CD14-positive monocyte (primary cell): ENCODE measurements at regions not wholly inside any gene's neighbourhood (a gene's known extent, or its start where the extent isn't known, plus 50 kb on each side); places are given as distances from the start of the nearest gene placed in this dataset.

Experiments
- DNase-seq, 3 donors: peaks; one replicate each; pipeline ENCODE4 v3.0.0-alpha.2; 2011 to 2022
- H2AFZ ChIP-seq: 2 replicates; pipeline ENCODE4 v1.6.0; 2012; ENCODE audit warnings: mild to moderate bottlenecking, low read depth, low read length, inconsistent platforms; ENCODE audit not compliant: insufficient read depth, poor library complexity, severe bottlenecking
- H3K27ac ChIP-seq, 2 donors: 1 replicate in 1 of 2; 2 replicates in 1 of 2; pipeline ENCODE4 v1.5.1; 2012 to 2013; ENCODE audit warnings: low read length in 2 of 2, control low read depth in 1 of 2, inconsistent platforms in 1 of 2, low read depth in 1 of 2, mild to moderate bottlenecking in 1 of 2
- H3K27me3 ChIP-seq, 2 donors: one replicate each; pipeline versions ENCODE4 v1.6.0 to v1.6.1; 2011 to 2013; ENCODE audit warnings: low read length in 2 of 2; ENCODE audit not compliant: control insufficient read depth in 2 of 2, insufficient read depth in 2 of 2
- H3K36me3 ChIP-seq, 2 donors: replicated peaks in 1 of 2; 1 replicate in 1 of 2; 2 replicates in 1 of 2; pipeline versions ENCODE4 v1.5.1 to v1.6.1; 2012 to 2013; ENCODE audit warnings: low read length in 2 of 2, control low read depth in 1 of 2, inconsistent platforms in 1 of 2, mild to moderate bottlenecking in 1 of 2; ENCODE audit not compliant: insufficient read depth in 2 of 2, control insufficient read depth in 1 of 2
- H3K4me1 ChIP-seq, 2 donors: 1 replicate in 1 of 2; 2 replicates in 1 of 2; pipeline versions ENCODE4 v1.5.1 to v1.6.1; 2012 to 2013; ENCODE audit warnings: low read length in 2 of 2, control low read depth in 1 of 2, inconsistent platforms in 1 of 2, mild to moderate bottlenecking in 1 of 2, moderate library complexity in 1 of 2; ENCODE audit not compliant: insufficient read depth in 2 of 2, control insufficient read depth in 1 of 2
- H3K4me2 ChIP-seq: replicated peaks from 2 replicates; pipeline ENCODE3; 2012; ENCODE audit warnings: low read length, moderate library complexity, mild to moderate bottlenecking; ENCODE audit not compliant: poor library complexity, severe bottlenecking; ENCODE audit errors: extremely low read depth
- H3K4me3 ChIP-seq, 3 experiments: fragments of 200-600 bp in 1 of 3; sonication (generic) in 1 of 3; replicated peaks in 1 of 3; 1 replicate in 2 of 3; 2 replicates in 1 of 3; pipeline ENCODE4 v1.5.1; 2011 to 2013; ENCODE audit warnings: low read length in 3 of 3, mild to moderate bottlenecking in 3 of 3, control low read depth in 2 of 3, low read depth in 2 of 3, inconsistent platforms in 1 of 3, moderate library complexity in 1 of 3
- H3K79me2 ChIP-seq: 2 replicates; pipeline ENCODE4 v1.6.0; 2012; ENCODE audit warnings: mild to moderate bottlenecking, control low read depth, inconsistent platforms, low read length, moderate library complexity; ENCODE audit not compliant: insufficient read depth
- H3K9ac ChIP-seq: 2 replicates; pipeline ENCODE4 v1.6.0; 2017; ENCODE audit warnings: low read length, mild to moderate bottlenecking; ENCODE audit not compliant: insufficient read depth, poor library complexity, severe bottlenecking
- H3K9me3 ChIP-seq, 2 donors: replicated peaks in 1 of 2; 1 replicate in 1 of 2; 2 replicates in 1 of 2; pipeline versions ENCODE4 v1.5.1 to v1.6.1; 2012 to 2013; ENCODE audit warnings: low read length in 2 of 2, control low read depth in 1 of 2; ENCODE audit not compliant: control insufficient read depth in 1 of 2, insufficient read depth in 1 of 2
- H4K20me1 ChIP-seq: 2 replicates; pipeline ENCODE4 v1.6.0; 2012; ENCODE audit warnings: mild to moderate bottlenecking, low read length, control low read depth, moderate library complexity; ENCODE audit not compliant: insufficient read depth
- H3K27ac Mint-ChIP-seq, 7 donors: one replicate each; pipeline ENCODE4 v1.8.0; 2020; ENCODE audit warnings: mild to moderate bottlenecking in 7 of 7, mixed read lengths in 7 of 7, moderate library complexity in 6 of 7, inconsistent platforms in 2 of 7
- H3K27me3 Mint-ChIP-seq, 3 donors: one replicate each; pipeline ENCODE4 v1.8.0; 2021 to 2022; ENCODE audit warnings: low read depth in 3 of 3, mild to moderate bottlenecking in 3 of 3, mixed read lengths in 3 of 3, moderate library complexity in 3 of 3, inconsistent platforms in 1 of 3
- H3K36me3 Mint-ChIP-seq, 2 donors: one replicate each; pipeline ENCODE4 v1.8.0; 2020; ENCODE audit warnings: mixed read lengths in 2 of 2, inconsistent platforms in 1 of 2, mild to moderate bottlenecking in 1 of 2
- H3K4me1 Mint-ChIP-seq: one replicate; pipeline ENCODE4 v1.8.0; 2020; ENCODE audit warnings: mild to moderate bottlenecking, mixed read lengths
- H3K4me3 Mint-ChIP-seq, 2 donors: one replicate each; pipeline ENCODE4 v1.8.0; 2020; ENCODE audit warnings: mild to moderate bottlenecking in 2 of 2, mixed read lengths in 2 of 2, moderate library complexity in 1 of 2
- H3K9me3 Mint-ChIP-seq, 7 donors: one replicate each; pipeline ENCODE4 v1.8.0; 2020 to 2022; ENCODE audit warnings: mixed read lengths in 7 of 7, mild to moderate bottlenecking in 6 of 7, moderate library complexity in 6 of 7, inconsistent platforms in 2 of 7
- WGBS: methylation state at CpG from one replicate; pipeline ENCODE4 v1.1.5; 2013; ENCODE audit warnings: missing lambda C conversion rate; ENCODE audit not compliant: insufficient coverage; 5-methylcytosine and 5-hydroxymethylcytosine counted together
- intact Hi-C, 2 donors: fragments of 100-400 bp; cut with micrococcal nuclease; formaldehyde crosslinking; loops; one replicate each; pipeline versions ENCODE4 v1.15.0 to v1.15.1; 2023
- TF ChIP-seq, protein P1 (sequence below): fragments of 200-600 bp; IDR thresholded peaks from one replicate; pipeline ENCODE4 v1.8.0; 2022; ENCODE audit warnings: antibody characterized with exemption, mild to moderate bottlenecking

DNA sequence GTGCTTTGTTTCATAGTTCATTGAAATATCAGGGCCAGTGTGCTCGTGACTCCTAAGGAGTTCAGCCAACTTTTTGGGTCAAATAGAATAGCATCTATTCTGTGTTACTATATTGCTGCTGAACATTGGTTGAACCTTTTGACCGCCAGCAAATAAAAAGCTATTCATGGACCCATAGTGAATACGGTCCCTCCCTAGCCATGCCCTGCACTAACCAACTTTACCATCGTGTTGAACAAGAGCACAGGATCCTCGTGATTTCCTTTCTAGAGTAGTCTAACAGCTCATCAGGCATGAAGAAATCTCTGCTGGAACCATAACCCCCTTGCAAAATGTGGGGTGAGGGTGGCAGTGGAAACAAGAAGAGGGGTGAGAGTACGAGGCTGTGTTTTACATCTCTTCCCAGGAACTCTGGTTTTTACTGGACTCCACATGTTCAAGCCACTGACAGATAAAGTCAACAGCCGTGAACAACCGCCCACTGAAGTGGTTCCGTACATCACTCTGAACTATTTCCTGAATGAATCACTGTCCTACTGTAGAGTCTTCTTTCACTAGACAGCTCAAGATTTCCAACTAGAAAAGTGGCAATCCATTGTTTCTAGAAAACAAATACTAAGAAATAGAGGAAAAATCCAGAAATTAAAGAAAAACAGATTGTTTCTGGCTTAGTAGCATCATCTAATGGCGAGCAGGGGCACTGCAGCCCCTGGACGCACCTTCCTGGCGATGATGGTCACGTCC is 70.1 kb upstream of the SPATA31E1 start:
- Histone ChIP-seq H3K4me1 (peaks cover 6 to 18% of the 10 kb centered on the region in 2 donors), H2AFZ (no peak overlapping the region), H3K36me3 (no peaks in the 10 kb centered on the region), H3K9ac (no peak overlapping the region), H4K20me1 (no peaks in the 10 kb centered on the region), H3K9me3 (peaks cover 0 to 10% of the 10 kb centered on the region in 2 donors), H3K4me2 (peak overlapping the region; percentile 31), H3K4me3 (no peak overlapping the region), H3K79me2 (no peaks in the 10 kb centered on the region), H3K27me3 (peaks cover 4 to 10% of the 10 kb centered on the region in 2 donors), H3K27ac (no peak overlapping the region)
- WGBS: 32% methylated on average over 6 of the region's 13 CpGs
- Mint-ChIP-seq H3K36me3 (peaks cover 0 to 2% of the 10 kb centered on the region in 2 donors), H3K4me3 (peak overlapping the region; percentile 11 to 71), H3K4me1 (peaks cover 30% of the 10 kb centered on the region), H3K27ac (peak overlapping the region in 4 of 7 donors; percentile 4 to 89 (median 18)), H3K27me3 (peaks cover 10 to 22% (median 11%) of the 10 kb centered on the region in 3 donors), H3K9me3 (peaks cover 7 to 19% (median 9%) of the 10 kb centered on the region in 7 donors)
- peak; percentile 32 to 47 (median 38) for DNase-seq
- intact Hi-C loops: loop anchor here (5.0 to 10.0 kb wide), 2 partner anchors 135 to 138 kb away; no protein-coding TSS in a partner anchor
- TF ChIP-seq, protein P1, sequence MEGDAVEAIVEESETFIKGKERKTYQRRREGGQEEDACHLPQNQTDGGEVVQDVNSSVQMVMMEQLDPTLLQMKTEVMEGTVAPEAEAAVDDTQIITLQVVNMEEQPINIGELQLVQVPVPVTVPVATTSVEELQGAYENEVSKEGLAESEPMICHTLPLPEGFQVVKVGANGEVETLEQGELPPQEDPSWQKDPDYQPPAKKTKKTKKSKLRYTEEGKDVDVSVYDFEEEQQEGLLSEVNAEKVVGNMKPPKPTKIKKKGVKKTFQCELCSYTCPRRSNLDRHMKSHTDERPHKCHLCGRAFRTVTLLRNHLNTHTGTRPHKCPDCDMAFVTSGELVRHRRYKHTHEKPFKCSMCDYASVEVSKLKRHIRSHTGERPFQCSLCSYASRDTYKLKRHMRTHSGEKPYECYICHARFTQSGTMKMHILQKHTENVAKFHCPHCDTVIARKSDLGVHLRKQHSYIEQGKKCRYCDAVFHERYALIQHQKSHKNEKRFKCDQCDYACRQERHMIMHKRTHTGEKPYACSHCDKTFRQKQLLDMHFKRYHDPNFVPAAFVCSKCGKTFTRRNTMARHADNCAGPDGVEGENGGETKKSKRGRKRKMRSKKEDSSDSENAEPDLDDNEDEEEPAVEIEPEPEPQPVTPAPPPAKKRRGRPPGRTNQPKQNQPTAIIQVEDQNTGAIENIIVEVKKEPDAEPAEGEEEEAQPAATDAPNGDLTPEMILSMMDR: peak; percentile 86

DNA sequence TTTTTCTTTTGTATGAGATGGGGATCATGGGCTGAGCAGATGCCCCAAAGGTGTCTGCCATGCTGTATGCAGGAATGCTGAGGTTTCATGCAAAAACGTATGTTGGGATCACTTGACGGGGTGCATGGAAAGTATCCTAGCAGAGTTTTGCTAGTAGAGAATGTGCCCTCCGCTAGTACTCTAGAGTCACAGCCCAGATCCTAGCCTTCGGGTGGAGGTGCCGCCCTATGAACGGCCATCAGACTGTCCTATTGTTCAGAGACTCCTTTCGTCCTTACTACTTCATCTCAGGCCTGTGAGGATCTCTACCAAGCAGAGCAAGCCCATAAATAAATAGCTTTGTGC is 69.6 kb upstream of the SPATA31E1 start:
- no peak for DNase-seq
- TF ChIP-seq, protein P1: no peak
- Histone ChIP-seq H3K27me3 (peaks cover 4 to 11% of the 10 kb centered on the region in 2 donors), H4K20me1 (no peaks in the 10 kb centered on the region), H2AFZ (no peak overlapping the region), H3K9me3 (peaks cover 0 to 8% of the 10 kb centered on the region in 2 donors), H3K27ac (no peak overlapping the region), H3K4me1 (peaks cover 6 to 18% of the 10 kb centered on the region in 2 donors), H3K79me2 (no peaks in the 10 kb centered on the region), H3K36me3 (no peaks in the 10 kb centered on the region), H3K9ac (no peak overlapping the region), H3K4me3 (no peak overlapping the region), H3K4me2 (no peak overlapping the region)
- 65% methylated on average over 7 of the region's 7 CpGs for WGBS
- Mint-ChIP-seq H3K4me3 (no peak overlapping the region), H3K27ac (peak overlapping the region in 2 of 7 donors; percentile 28 to 60), H3K27me3 (peaks cover 10 to 19% (median 16%) of the 10 kb centered on the region in 3 donors), H3K4me1 (peaks cover 30% of the 10 kb centered on the region), H3K9me3 (peaks cover 3 to 14% (median 8%) of the 10 kb centered on the region in 7 donors), H3K36me3 (peaks cover 0 to 2% of the 10 kb centered on the region in 2 donors)
- intact Hi-C loops: loop anchor here (5.0 to 10.0 kb wide), 2 partner anchors 136 to 138 kb away; no protein-coding TSS in a partner anchor
